ENCODE measurements at regions not wholly inside any gene's neighbourhood (a gene's known extent, or its start where the extent isn't known, plus 50 kb on each side); places are given as distances from the start of the nearest gene placed in this dataset.

- Histone ChIP-seq H3K27me3 (ENCODE audit: control insufficient read depth, insufficient read depth, low read length) (no peaks in the 10 kb centered on the region), H3K36me3 (ENCODE audit: control insufficient read depth, insufficient read depth, low read length) (no peaks in the 10 kb centered on the region), H3K4me3 (ENCODE audit: low read depth, low read length) (no peak overlapping the region)
- no peak for DNase-seq (ENCODE audit: low read depth)
- no peak for TF ChIP-seq CTCF (IDR thresholded peaks at IDR 0.05; ENCODE audit: insufficient read depth, low read length, poor library complexity, severe bottlenecking)
These were observed 461.2 kb upstream of the PCDH7 start for GRCh38 chr4:30258949-30259348.

- Histone ChIP-seq H3K4me3 (ENCODE audit: low read depth, low read length) (no peak overlapping the region), H3K36me3 (ENCODE audit: control insufficient read depth, insufficient read depth, low read length) (no peaks in the 10 kb centered on the region), H3K27me3 (ENCODE audit: control insufficient read depth, insufficient read depth, low read length) (no peaks in the 10 kb centered on the region)
- TF ChIP-seq CTCF (IDR thresholded peaks at IDR 0.05; ENCODE audit: insufficient read depth, low read length, poor library complexity, severe bottlenecking) = no peak
- DNase-seq (ENCODE audit: low read depth) = no peak
These were observed 457.8 kb upstream of the PCDH7 start for GRCh38 chr4:30262379-30262778.

DNA sequence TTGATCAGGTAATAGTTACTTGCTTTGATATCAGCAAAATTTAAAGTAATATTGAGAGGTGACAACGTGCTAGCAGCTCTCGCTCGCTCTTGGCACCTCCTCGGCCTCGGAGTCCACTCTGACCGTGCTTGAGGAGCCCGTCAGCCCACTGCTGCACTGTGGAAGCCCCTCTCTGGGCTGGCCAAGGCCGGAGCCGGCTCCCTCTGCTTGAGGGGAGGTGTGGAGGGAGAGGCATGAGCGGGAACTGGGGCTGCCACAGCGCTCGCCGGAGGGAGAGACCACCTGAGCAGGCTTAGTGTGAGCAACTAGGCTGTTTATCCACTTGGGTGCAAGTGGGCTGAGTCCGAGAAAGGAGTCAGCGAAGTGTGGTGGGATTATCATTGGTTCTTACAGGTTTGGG, 455.7 kb upstream of the PCDH7 start:
- H3K4me3 ChIP-seq (ENCODE audit: low read depth, low read length) = no peak overlapping the region
- no peak for TF ChIP-seq CTCF (IDR thresholded peaks at IDR 0.05; ENCODE audit: insufficient read depth, low read length, poor library complexity, severe bottlenecking)
- H3K27me3 ChIP-seq (ENCODE audit: control insufficient read depth, insufficient read depth, low read length) = no peaks in the 10 kb centered on the region
- no peaks in the 10 kb centered on the region for H3K36me3 ChIP-seq (ENCODE audit: control insufficient read depth, insufficient read depth, low read length)
- no peak for DNase-seq (ENCODE audit: low read depth)

DNA sequence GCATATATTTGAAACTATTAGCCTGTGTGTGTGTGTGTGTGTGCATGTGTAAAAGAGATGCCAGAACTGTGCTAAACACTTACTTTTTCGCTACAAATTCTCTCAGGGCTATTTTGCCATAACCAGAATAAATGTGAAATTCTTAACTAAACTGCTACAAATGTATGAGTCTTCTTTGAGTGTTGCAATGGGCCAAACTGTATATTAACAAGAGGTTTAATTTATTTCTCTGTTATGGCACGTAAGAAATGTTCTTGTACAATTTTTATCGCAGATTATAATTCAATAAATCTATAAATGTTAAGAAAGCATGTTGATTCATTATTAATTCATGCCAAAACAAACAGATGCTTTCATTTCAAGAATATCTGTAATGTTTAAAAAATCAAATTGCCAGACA, 454.5 kb upstream of the PCDH7 start:
- no peak overlapping the region for H3K4me3 ChIP-seq (ENCODE audit: low read depth, low read length)
- no peaks in the 10 kb centered on the region for H3K27me3 ChIP-seq (ENCODE audit: control insufficient read depth, insufficient read depth, low read length)
- no peaks in the 10 kb centered on the region for H3K36me3 ChIP-seq (ENCODE audit: control insufficient read depth, insufficient read depth, low read length)
- DNase-seq (ENCODE audit: low read depth) = no peak
- TF ChIP-seq CTCF (IDR thresholded peaks at IDR 0.05; ENCODE audit: insufficient read depth, low read length, poor library complexity, severe bottlenecking) = no peak

GRCh38 chr4:30268370-30268769, 451.8 kb upstream of the PCDH7 start:
- no peak for DNase-seq (ENCODE audit: low read depth)
- Histone ChIP-seq H3K36me3 (ENCODE audit: control insufficient read depth, insufficient read depth, low read length) (no peaks in the 10 kb centered on the region), H3K4me3 (ENCODE audit: low read depth, low read length) (no peak overlapping the region), H3K27me3 (ENCODE audit: control insufficient read depth, insufficient read depth, low read length) (no peaks in the 10 kb centered on the region)
- TF ChIP-seq CTCF (IDR thresholded peaks at IDR 0.05; ENCODE audit: insufficient read depth, low read length, poor library complexity, severe bottlenecking) = no peak

- no peak for DNase-seq (ENCODE audit: low read depth)
- Histone ChIP-seq H3K27me3 (ENCODE audit: control insufficient read depth, insufficient read depth, low read length) (no peaks in the 10 kb centered on the region), H3K4me3 (ENCODE audit: low read depth, low read length) (no peak overlapping the region), H3K36me3 (ENCODE audit: control insufficient read depth, insufficient read depth, low read length) (no peaks in the 10 kb centered on the region)
- TF ChIP-seq CTCF (IDR thresholded peaks at IDR 0.05; ENCODE audit: insufficient read depth, low read length, poor library complexity, severe bottlenecking) = peak; percentile 12
These were observed 450.3 kb upstream of the PCDH7 start for GRCh38 chr4:30269850-30270249.
